BE2C (cell line): ENCODE measurements at regions not wholly inside any gene's neighbourhood (a gene's known extent, or its start where the extent isn't known, plus 50 kb on each side); places are given as distances from the start of the nearest gene placed in this dataset.

Experiments used
- DNase-seq: peaks from one replicate; pipeline ENCODE4 v3.0.0-alpha.2; 2020
- H3K27me3 ChIP-seq: fragments of 250-450 bp; sonication (Bioruptor Pico); 2 replicates; pipeline ENCODE4 v1.5.1; 2020; ENCODE audit warnings: mild to moderate bottlenecking
- H3K36me3 ChIP-seq: fragments of 250-450 bp; sonication (Bioruptor Pico); 2 replicates; pipeline ENCODE4 v1.5.1; 2020; ENCODE audit warnings: mild to moderate bottlenecking
- H3K4me1 ChIP-seq: fragments of 250-450 bp; sonication (Bioruptor Pico); 2 replicates; pipeline ENCODE4 v1.5.1; 2020
- H3K4me3 ChIP-seq: 2 replicates; pipeline ENCODE4 v1.5.1; 2011; ENCODE audit warnings: low read depth, low read length
- H3K9me3 ChIP-seq: fragments of 250-450 bp; sonication (Bioruptor Pico); 2 replicates; pipeline ENCODE4 v1.5.1; 2020
- CTCF ChIP-seq: IDR thresholded peaks from 2 replicates; pipeline ENCODE4 v1.5.1; 2012; ENCODE audit warnings: mild to moderate bottlenecking, low read depth, low read length

DNA sequence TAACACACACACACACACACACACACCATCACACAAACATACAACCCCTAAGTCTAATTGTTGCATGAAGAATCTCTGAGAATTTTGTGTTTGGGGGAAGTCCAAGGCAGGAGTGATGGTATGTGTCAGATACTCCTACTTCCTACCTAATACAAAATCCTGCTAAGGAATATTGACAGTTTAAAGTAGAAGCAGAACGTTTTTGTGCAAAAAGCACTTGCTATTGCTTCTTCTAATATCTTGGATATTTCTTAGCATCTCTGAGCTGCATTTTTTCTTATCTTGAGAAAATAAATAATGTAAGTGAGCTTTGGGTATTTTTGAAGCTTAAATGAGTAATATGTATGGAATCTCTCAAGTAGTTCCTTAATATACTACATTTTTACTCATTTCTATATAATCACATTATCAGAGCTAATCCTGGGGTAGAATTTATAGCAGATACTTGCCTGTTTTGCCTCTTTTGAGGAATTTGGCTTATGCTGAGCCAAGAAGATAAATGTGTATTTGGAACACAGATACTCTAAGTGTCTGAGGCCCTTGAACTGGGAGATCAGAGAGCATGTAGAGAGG is 212.3 kb downstream of the DKK1 start:
- Histone ChIP-seq H3K4me1 (peaks cover 3% of the 10 kb centered on the region; the same call in 1 of the 2 replicates), H3K4me3 (no peak overlapping the region), H3K36me3 (no peaks in the 10 kb centered on the region), H3K9me3 (no peaks in the 10 kb centered on the region), H3K27me3 (no peaks in the 10 kb centered on the region)
- no peak for DNase-seq
- TF ChIP-seq CTCF, result no peak

DNA sequence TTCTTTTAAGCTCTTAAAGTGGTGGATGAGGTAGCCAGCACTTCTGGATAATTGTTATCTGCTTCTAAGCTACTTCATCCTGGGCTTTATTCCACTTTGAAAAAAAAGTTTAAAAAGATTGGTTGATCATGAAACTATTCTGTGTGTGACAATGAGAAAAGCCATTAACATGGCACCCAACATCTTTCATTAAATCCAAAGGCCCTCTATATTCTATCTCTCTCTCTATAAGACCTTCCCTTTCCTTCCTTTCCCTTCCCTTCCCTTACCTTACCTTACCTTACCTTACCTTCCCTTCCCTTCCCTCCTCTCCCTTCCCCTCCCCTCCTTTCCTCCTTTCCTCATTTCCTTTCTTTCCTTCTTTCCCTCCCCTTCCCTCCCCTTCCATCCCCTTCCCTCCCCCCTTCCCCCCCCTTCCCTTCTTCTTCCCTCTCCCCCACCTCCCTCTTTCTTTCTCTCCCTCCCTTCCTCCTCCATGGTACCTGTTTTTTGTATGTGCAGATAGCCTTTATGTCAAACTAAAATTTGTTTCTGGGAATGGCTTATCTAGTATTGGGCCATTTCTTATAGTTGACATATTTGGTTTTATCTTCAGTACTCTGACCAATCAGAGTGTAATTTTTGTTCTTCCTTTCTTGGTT is 218.7 kb downstream of the DKK1 start:
- H3K4me3 ChIP-seq, result no peak overlapping the region
- TF ChIP-seq CTCF, result no peak

DNA sequence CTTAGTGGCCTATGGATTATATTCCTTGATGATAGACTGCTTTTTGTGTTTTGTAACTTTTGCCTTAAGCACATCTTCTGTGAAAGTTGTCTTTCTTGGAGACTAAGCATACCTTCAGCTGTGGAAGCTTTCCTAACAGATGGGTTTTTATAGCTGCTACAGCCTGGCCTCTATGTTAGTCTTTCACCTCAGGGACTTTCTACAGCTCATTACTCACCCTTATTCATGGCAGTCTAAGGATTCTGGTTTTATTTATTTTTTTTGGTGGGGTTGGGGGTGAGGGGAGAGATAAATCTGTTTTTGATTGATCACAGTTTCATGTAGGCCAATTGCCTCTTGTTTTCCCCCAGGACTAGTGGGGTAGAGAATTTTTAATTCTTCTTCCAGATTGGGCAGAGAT is 219.9 kb downstream of the DKK1 start:
- Histone ChIP-seq H3K4me3 (no peak overlapping the region), H3K9me3 (no peaks in the 10 kb centered on the region), H3K27me3 (no peaks in the 10 kb centered on the region), H3K36me3 (no peaks in the 10 kb centered on the region), H3K4me1 (peaks cover 3% of the 10 kb centered on the region; the same call in 1 of the 2 replicates)
- DNase-seq, result no peak
- no peak for TF ChIP-seq CTCF

More for the DNA sequence above, 218.7 kb downstream of the DKK1 start:
- no peaks in the 10 kb centered on the region for H3K27me3 ChIP-seq
- DNase-seq, result no peak
- H3K4me1 ChIP-seq, result peaks cover 3% of the 10 kb centered on the region; the same call in 1 of the 2 replicates
- H3K36me3 ChIP-seq, result no peaks in the 10 kb centered on the region
- H3K9me3 ChIP-seq, result no peaks in the 10 kb centered on the region

- no peak for DNase-seq
- H3K27me3 ChIP-seq, result no peaks in the 10 kb centered on the region
- no peaks in the 10 kb centered on the region for H3K9me3 ChIP-seq
- no peaks in the 10 kb centered on the region for H3K36me3 ChIP-seq
- peaks cover 11% of the 10 kb centered on the region for H3K4me1 ChIP-seq
- H3K4me3 ChIP-seq, result no peak overlapping the region
- TF ChIP-seq CTCF, result no peak
Measured at GRCh38 chr10:52539463-52539862, 225.4 kb downstream of the DKK1 start.

DNA sequence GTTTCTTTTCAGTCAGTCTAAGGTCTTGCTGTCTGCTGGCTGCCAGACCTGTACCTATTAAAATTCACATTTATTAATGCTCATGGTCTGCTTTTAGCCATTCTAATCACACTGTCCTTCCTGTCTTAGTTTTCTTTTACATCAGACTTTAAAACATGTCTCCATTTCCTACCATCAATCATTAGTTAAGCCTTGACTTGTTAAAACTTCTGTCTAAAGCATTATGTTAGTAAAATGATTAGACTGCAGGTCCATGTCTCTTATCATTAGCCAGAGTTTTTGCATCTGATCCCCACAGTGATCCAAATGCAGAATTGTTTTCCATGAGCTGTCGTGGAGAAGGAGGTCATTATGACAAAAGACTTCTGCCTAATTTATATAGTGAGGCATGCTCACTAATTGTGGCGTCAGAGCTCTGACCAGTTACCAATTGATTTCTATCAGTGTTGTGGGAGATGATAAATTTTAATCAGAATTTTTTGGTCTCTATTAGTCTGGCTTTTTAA is 226.5 kb downstream of the DKK1 start:
- peak; percentile 13 for DNase-seq
- no peak overlapping the region for H3K4me3 ChIP-seq
- peaks cover 11% of the 10 kb centered on the region for H3K4me1 ChIP-seq
- TF ChIP-seq CTCF, result no peak
- no peaks in the 10 kb centered on the region for H3K9me3 ChIP-seq
- H3K27me3 ChIP-seq, result no peaks in the 10 kb centered on the region
- H3K36me3 ChIP-seq, result no peaks in the 10 kb centered on the region

- DNase-seq, result peak; percentile 16
- H3K4me1 ChIP-seq, result peaks cover 11% of the 10 kb centered on the region
- H3K9me3 ChIP-seq, result no peaks in the 10 kb centered on the region
- no peak for TF ChIP-seq CTCF
- H3K4me3 ChIP-seq, result no peak overlapping the region
- no peaks in the 10 kb centered on the region for H3K27me3 ChIP-seq
- no peaks in the 10 kb centered on the region for H3K36me3 ChIP-seq
Measured at GRCh38 chr10:52541006-52541473, 227.0 kb downstream of the DKK1 start.
